Osteocyte (in vitro differentiated cells): ENCODE measurements at regions not wholly inside any gene's neighbourhood (a gene's known extent, or its start where the extent isn't known, plus 50 kb on each side); places are given as distances from the start of the nearest gene placed in this dataset.

ENCODE experiments used
- DNase-seq: peaks from one replicate; pipeline ENCODE4 v3.0.0; 2021; ENCODE audit warnings: mixed read lengths; ENCODE audit not compliant: unreplicated experiment; ENCODE audit errors: extremely low spot score
- H3K27ac Mint-ChIP-seq: one replicate; pipeline ENCODE4 v1.8.0; 2021; ENCODE audit warnings: mild to moderate bottlenecking, mixed read lengths; ENCODE audit not compliant: unreplicated experiment
- H3K27me3 Mint-ChIP-seq: one replicate; pipeline ENCODE4 v1.8.0; 2021; ENCODE audit warnings: mixed read lengths; ENCODE audit not compliant: unreplicated experiment
- H3K36me3 Mint-ChIP-seq: one replicate; pipeline ENCODE4 v1.8.0; 2021; ENCODE audit warnings: mixed read lengths; ENCODE audit not compliant: unreplicated experiment
- H3K4me1 Mint-ChIP-seq: one replicate; pipeline ENCODE4 v1.8.0; 2021; ENCODE audit warnings: mixed read lengths; ENCODE audit not compliant: unreplicated experiment
- H3K4me3 Mint-ChIP-seq: one replicate; pipeline ENCODE4 v1.8.0; 2021; ENCODE audit warnings: mild to moderate bottlenecking, moderate library complexity, mixed read lengths; ENCODE audit not compliant: unreplicated experiment
- H3K9me3 Mint-ChIP-seq: one replicate; pipeline ENCODE4 v1.8.0; 2021; ENCODE audit warnings: mixed read lengths; ENCODE audit not compliant: unreplicated experiment
- CTCF ChIP-seq: fragments of 200-600 bp; sonication (generic); IDR thresholded peaks from 2 replicates; pipeline ENCODE4 v1.5.0; 2021; ENCODE audit warnings: antibody characterized with exemption, mild to moderate bottlenecking, moderate library complexity

DNA sequence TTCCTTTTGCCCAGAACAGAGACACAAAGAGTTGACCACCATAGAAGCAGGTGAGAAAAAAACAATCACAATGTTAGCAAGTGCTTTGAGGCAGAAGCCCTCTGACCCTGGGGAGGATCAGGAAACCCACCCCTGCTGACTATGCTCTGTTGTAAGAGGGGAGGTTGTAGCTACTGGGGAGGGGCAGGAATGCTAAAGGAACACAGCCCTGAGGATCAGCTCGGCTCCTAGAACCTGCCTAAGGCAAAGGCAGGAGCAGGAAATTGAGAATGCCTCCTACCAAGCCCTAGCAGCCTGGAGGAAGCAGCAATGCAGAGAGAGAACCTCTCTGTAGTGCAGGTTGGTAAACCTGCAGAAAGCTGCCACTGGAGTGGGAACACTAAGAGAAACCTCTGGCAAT is 624.0 kb upstream of the KLF12 start:
- H3K9me3 Mint-ChIP-seq = no peaks in the 10 kb centered on the region
- TF ChIP-seq CTCF = no peak
- H3K36me3 Mint-ChIP-seq = no peaks in the 10 kb centered on the region
- no peak overlapping the region for H3K27ac Mint-ChIP-seq
- H3K4me1 Mint-ChIP-seq = peaks cover 35% of the 10 kb centered on the region
- H3K27me3 Mint-ChIP-seq = no peaks in the 10 kb centered on the region
- no peak for DNase-seq
- H3K4me3 Mint-ChIP-seq = no peak overlapping the region

DNA sequence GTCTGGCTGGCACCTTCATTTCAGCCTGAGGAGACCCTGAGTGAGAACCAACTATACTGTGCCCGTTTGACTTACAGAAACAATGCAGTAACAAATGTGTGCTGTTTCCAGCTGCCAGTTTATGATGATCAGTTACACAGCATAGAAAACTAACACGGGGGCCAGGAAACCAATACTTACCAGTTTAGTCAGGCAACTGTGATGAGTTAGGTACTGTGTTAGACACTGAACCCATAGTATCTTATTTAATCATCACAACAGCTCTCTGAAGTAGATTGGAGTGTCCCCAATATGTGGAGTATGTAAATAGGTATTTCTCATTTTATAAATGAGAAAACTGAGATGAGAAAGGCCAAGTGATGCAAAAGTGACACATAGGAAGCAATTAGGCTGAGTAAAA is 620.9 kb upstream of the KLF12 start:
- Mint-ChIP-seq H3K9me3 (no peaks in the 10 kb centered on the region), H3K4me3 (no peak overlapping the region)

DNA sequence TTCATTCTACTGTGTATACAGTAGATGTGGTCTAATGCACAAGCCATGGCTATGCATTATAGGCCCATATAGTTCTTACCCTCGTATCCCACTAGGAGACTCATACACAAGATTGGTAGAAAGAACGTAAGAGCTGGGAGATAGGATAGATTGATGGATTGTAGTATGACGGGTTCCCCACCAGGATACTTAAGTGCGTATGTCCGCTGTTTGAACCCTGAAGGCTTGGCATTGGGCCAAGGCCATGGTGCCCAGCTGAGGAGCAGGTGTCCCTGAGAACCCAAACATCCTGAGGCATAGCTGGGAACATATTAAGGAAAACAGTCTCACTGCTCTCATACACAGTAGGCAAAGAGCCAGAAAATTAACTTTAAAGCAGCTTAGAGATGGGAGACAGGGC is 617.5 kb upstream of the KLF12 start:
- H3K27me3 Mint-ChIP-seq = no peaks in the 10 kb centered on the region
- H3K36me3 Mint-ChIP-seq = no peaks in the 10 kb centered on the region
- peaks cover 14% of the 10 kb centered on the region for H3K4me1 Mint-ChIP-seq
- no peak overlapping the region for H3K27ac Mint-ChIP-seq
- H3K9me3 Mint-ChIP-seq = no peaks in the 10 kb centered on the region
- no peak overlapping the region for H3K4me3 Mint-ChIP-seq
- no peak for DNase-seq
- peak; percentile 5 for TF ChIP-seq CTCF

More for the DNA sequence above, 620.9 kb upstream of the KLF12 start:
- H3K27ac Mint-ChIP-seq = no peak overlapping the region
- H3K4me1 Mint-ChIP-seq = peaks cover 17% of the 10 kb centered on the region
- no peaks in the 10 kb centered on the region for H3K36me3 Mint-ChIP-seq
- H3K27me3 Mint-ChIP-seq = no peaks in the 10 kb centered on the region
- no peak for DNase-seq
- no peak for TF ChIP-seq CTCF

GRCh38 chr13:74747186-74747955 is 613.2 kb upstream of the KLF12 start:
- Mint-ChIP-seq H3K27me3 (no peaks in the 10 kb centered on the region), H3K9me3 (no peaks in the 10 kb centered on the region), H3K27ac (no peak overlapping the region), H3K4me3 (no peak overlapping the region), H3K4me1 (peaks cover 18% of the 10 kb centered on the region), H3K36me3 (no peaks in the 10 kb centered on the region)
- TF ChIP-seq CTCF = no peak
- no peak for DNase-seq

DNA sequence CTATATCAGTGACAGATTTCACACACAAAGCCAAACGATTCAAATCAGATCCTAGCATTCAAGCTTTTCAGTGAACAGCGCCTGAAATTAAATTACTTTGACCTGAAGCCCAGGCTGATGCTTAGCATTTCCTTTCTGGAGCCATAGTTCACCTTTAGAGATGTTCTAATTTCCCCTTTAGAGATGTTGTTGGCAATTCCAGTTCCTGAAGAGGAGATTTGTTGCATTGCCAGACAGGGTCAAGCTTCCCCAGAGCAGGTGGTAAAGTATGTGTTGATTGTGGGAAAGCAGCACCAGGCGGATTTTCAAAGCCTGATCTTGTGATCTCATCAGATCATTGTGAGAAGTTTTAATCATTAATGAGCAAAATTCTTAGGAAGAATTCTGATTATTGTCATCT is 609.8 kb upstream of the KLF12 start:
- no peak for DNase-seq
- H3K36me3 Mint-ChIP-seq = no peaks in the 10 kb centered on the region
- no peaks in the 10 kb centered on the region for H3K27me3 Mint-ChIP-seq
- no peak for TF ChIP-seq CTCF
- H3K4me1 Mint-ChIP-seq = peaks cover 25% of the 10 kb centered on the region
- no peaks in the 10 kb centered on the region for H3K9me3 Mint-ChIP-seq
- H3K4me3 Mint-ChIP-seq = no peak overlapping the region
- H3K27ac Mint-ChIP-seq = no peak overlapping the region
